ENCODE measurements at regions not wholly inside any gene's neighbourhood (a gene's known extent, or its start where the extent isn't known, plus 50 kb on each side); places are given as distances from the start of the nearest gene placed in this dataset.

DNA sequence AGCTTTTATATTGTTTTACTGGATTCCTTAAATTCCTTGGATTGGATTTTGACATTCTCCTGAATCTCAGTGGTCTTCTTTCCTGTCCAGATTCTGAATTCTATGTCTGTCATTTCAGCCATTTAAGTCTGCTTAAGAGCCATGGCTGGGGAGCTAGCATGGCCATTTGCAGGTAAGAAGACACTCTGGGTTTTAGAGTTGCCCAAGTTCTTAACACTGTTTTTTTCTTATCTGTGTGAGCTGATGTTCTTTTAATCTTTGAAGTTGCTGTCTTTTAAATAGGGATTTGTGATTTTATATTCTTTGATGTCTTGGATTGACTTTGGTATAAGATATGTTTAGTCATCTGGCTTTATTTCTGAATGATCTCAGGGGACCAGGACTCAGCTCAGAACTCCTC lies 677.2 kb downstream of the CCDC85A start:
- Histone ChIP-seq H3K4me3 (ENCODE audit: low read depth, low read length) (no peak overlapping the region), H3K36me3 (ENCODE audit: control insufficient read depth, insufficient read depth, low read length) (no peaks in the 10 kb centered on the region), H3K27me3 (ENCODE audit: control insufficient read depth, insufficient read depth, low read length) (no peaks in the 10 kb centered on the region)
- no peak for DNase-seq (ENCODE audit: low read depth)
- TF ChIP-seq CTCF (IDR thresholded peaks at IDR 0.05; ENCODE audit: insufficient read depth, low read length, severe bottlenecking) = no peak
- no peak for FAIRE-seq

DNA sequence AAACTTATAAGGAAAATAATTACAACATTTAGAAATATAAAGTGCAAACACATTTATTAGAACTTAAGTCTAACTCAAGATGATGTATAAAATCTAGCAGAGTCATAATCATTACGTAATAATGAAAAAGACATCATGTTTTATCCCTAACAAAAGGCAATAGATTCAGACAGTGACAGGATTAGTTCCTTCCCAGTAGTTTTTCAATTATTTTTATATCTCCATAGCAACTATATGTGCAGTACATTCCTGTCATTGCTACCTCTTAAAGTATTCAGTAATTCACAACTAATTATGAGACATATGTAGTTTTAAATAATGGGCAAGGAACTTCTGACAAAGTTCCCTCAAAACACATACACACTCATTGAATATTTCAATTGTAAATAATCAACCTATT lies 687.9 kb downstream of the CCDC85A start:
- Histone ChIP-seq H3K27me3 (ENCODE audit: control insufficient read depth, insufficient read depth, low read length) (no peaks in the 10 kb centered on the region), H3K4me3 (ENCODE audit: low read depth, low read length) (no peak overlapping the region), H3K36me3 (ENCODE audit: control insufficient read depth, insufficient read depth, low read length) (no peaks in the 10 kb centered on the region)
- TF ChIP-seq CTCF (IDR thresholded peaks at IDR 0.05; ENCODE audit: insufficient read depth, low read length, severe bottlenecking) = no peak
- FAIRE-seq (no peak), DNase-seq (ENCODE audit: low read depth) (no peak)

- TF ChIP-seq CTCF (IDR thresholded peaks at IDR 0.05; ENCODE audit: insufficient read depth, low read length, severe bottlenecking) = no peak
- Histone ChIP-seq H3K27me3 (ENCODE audit: control insufficient read depth, insufficient read depth, low read length) (no peaks in the 10 kb centered on the region), H3K36me3 (ENCODE audit: control insufficient read depth, insufficient read depth, low read length) (no peaks in the 10 kb centered on the region), H3K4me3 (ENCODE audit: low read depth, low read length) (no peak overlapping the region)
- no peak for DNase-seq (ENCODE audit: low read depth)
- FAIRE-seq = peak; percentile 60
Measured at GRCh38 chr2:56874717-56875116, 690.9 kb downstream of the CCDC85A start.

GRCh38 chr2:56889738-56890137 lies 705.9 kb downstream of the CCDC85A start:
- Histone ChIP-seq H3K4me3 (ENCODE audit: low read depth, low read length) (no peak overlapping the region), H3K27me3 (ENCODE audit: control insufficient read depth, insufficient read depth, low read length) (no peaks in the 10 kb centered on the region), H3K36me3 (ENCODE audit: control insufficient read depth, insufficient read depth, low read length) (no peaks in the 10 kb centered on the region)
- no peak for DNase-seq (ENCODE audit: low read depth)
- no peak for TF ChIP-seq CTCF (IDR thresholded peaks at IDR 0.05; ENCODE audit: insufficient read depth, low read length, severe bottlenecking)
- FAIRE-seq = no peak

- no peak overlapping the region for H3K4me3 ChIP-seq (ENCODE audit: low read depth, low read length)
- FAIRE-seq = no peak
- H3K27me3 ChIP-seq (ENCODE audit: control insufficient read depth, insufficient read depth, low read length) = no peaks in the 10 kb centered on the region
- no peaks in the 10 kb centered on the region for H3K36me3 ChIP-seq (ENCODE audit: control insufficient read depth, insufficient read depth, low read length)
- no peak for TF ChIP-seq CTCF (IDR thresholded peaks at IDR 0.05; ENCODE audit: insufficient read depth, low read length, severe bottlenecking)
- no peak for DNase-seq (ENCODE audit: low read depth)
Measured at GRCh38 chr2:56892382-56892781, 708.6 kb downstream of the CCDC85A start.

DNA sequence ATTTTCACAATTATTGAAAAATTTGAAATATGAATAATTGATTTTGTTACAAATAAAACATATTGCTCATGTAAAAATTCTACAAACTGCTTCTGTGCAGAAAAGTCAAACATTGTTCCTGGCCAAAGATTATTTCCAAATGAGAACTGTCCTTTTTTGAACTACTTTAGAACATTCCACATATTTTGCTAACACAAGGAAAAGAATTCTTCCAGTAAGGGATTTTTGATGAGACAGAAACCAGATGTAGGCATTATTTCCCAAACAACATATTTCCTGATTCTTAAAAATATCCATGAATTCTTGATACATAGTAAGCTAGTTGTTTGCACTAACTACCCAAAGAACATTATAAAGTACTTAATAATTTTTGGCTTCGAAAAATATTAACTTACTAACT lies 715.2 kb downstream of the CCDC85A start:
- Histone ChIP-seq H3K36me3 (ENCODE audit: control insufficient read depth, insufficient read depth, low read length) (no peaks in the 10 kb centered on the region), H3K4me3 (ENCODE audit: low read depth, low read length) (no peak overlapping the region), H3K27me3 (ENCODE audit: control insufficient read depth, insufficient read depth, low read length) (no peaks in the 10 kb centered on the region)
- DNase-seq (ENCODE audit: low read depth) (no peak), FAIRE-seq (no peak)
- no peak for TF ChIP-seq CTCF (IDR thresholded peaks at IDR 0.05; ENCODE audit: insufficient read depth, low read length, severe bottlenecking)
